HCT116 (cell line): ENCODE measurements at regions not wholly inside any gene's neighbourhood (a gene's known extent, or its start where the extent isn't known, plus 50 kb on each side); places are given as distances from the start of the nearest gene placed in this dataset.

Source experiments
- ATAC-seq: fragments of 200-7000 bp; cut with Tn5 transposase; 2 replicates; pipeline ENCODE4 v1.9.1; 2020; ENCODE audit warnings: mild to moderate bottlenecking, moderate library complexity
- BruUV-seq: library from RNA; stranded (reverse); fragments of 400-500 nt; replicated peaks from 2 replicates; lab custom pipeline; 2021; lab: Mats Ljungman, UMichigan
- CTCF ChIA-PET: fragments of 300-600 bp; sonication (Branson Sonifier 250); formaldehyde crosslinking; loops from one replicate; lab custom pipeline; 2021; ENCODE audit warnings: antibody characterized with exemption; lab: Charles Lee
- POLR2A ChIA-PET: fragments of 300-600, 350-600 bp; sonication (Branson Sonifier 250); formaldehyde crosslinking; loops from one replicate; lab custom pipeline; 2021; ENCODE audit warnings: antibody characterized with exemption; lab: Charles Lee
- RAD21 ChIA-PET, 2 experiments: fragments of 300-600 bp; sonication (Branson Sonifier 250); formaldehyde crosslinking; loops; one replicate each; lab custom pipeline; 2023; ENCODE audit warnings: low total read pairs in 2 of 2; ENCODE audit not compliant: uncharacterized antibody in 2 of 2, unreplicated experiment in 2 of 2, low non-redundant PET in 1 of 2; lab: Charles Lee
- DNase-seq: peaks from one replicate; pipeline ENCODE4 v3.0.0-alpha.2; 2010; ENCODE audit warnings: low read depth, low spot score
- H2AFZ ChIP-seq: fragments of 200-600 bp; shearing (Covaris generic), sonication (generic); 2 replicates; pipeline ENCODE4 v1.6.1; 2017; ENCODE audit warnings: low read depth, mixed run types, mixed read lengths, antibody characterized with exemption, low read length; ENCODE audit not compliant: poor library complexity, severe bottlenecking
- H3K27ac ChIP-seq: 2 replicates; pipeline ENCODE4 v1.5.1; 2012; ENCODE audit warnings: low read depth, low read length
- H3K27me3 ChIP-seq: fragments of 200-600 bp; sonication (generic); 2 replicates; pipeline ENCODE4 v1.6.1; 2016; ENCODE audit warnings: mixed run types, low read length, mixed read lengths; ENCODE audit not compliant: insufficient read depth
- H3K36me3 ChIP-seq, 2 experiments: fragments of 200-500 bp in 1 of 2; fragments of 200-600 bp in 1 of 2; sonication (Bioruptor generic) in 1 of 2; sonication (generic) in 1 of 2; 2 replicates each; pipeline versions ENCODE4 v1.5.1 to v1.6.1; 2014 to 2016; ENCODE audit warnings: low read length in 2 of 2, inconsistent platforms in 1 of 2, mixed read lengths in 1 of 2, mixed run types in 1 of 2; ENCODE audit not compliant: insufficient read depth in 2 of 2, control insufficient read depth in 1 of 2
- H3K4me1 ChIP-seq, 2 experiments: fragments of 200-600 bp in 1 of 2; sonication (generic) in 1 of 2; 2 replicates each; pipeline versions ENCODE4 v1.5.1 to v1.6.1; 2012 to 2017; ENCODE audit warnings: low read length in 2 of 2, inconsistent platforms in 1 of 2, mild to moderate bottlenecking in 1 of 2, mixed read lengths in 1 of 2, mixed run types in 1 of 2, moderate library complexity in 1 of 2; ENCODE audit not compliant: insufficient read depth in 2 of 2, control insufficient read depth in 1 of 2
- H3K4me2 ChIP-seq: fragments of 200-600 bp; sonication (generic); 2 replicates; pipeline ENCODE4 v1.6.1; 2017; ENCODE audit warnings: mixed run types, low read length, mixed read lengths
- H3K4me3 ChIP-seq, 2 experiments: fragments of 200-600 bp in 1 of 2; sonication (generic) in 1 of 2; replicated peaks in 1 of 2; 2 replicates each; pipeline ENCODE4 v1.5.1; 2011 to 2016; ENCODE audit warnings: low read length in 2 of 2, control low read depth in 1 of 2, low read depth in 1 of 2, mild to moderate bottlenecking in 1 of 2, mixed read lengths in 1 of 2, mixed run types in 1 of 2
- H3K79me2 ChIP-seq: fragments of 200-600 bp; sonication (generic); 2 replicates; pipeline ENCODE4 v1.6.1; 2017; ENCODE audit warnings: mild to moderate bottlenecking, mixed run types, low read length, moderate library complexity, mixed read lengths; ENCODE audit not compliant: insufficient read depth
- H3K9ac ChIP-seq: fragments of 200-600 bp; sonication (generic); 2 replicates; pipeline ENCODE4 v1.6.1; 2016; ENCODE audit warnings: low read length, mixed read lengths
- H3K9me2 ChIP-seq: fragments of 200-600 bp; sonication (generic), shearing (Covaris generic); 2 replicates; pipeline ENCODE4 v1.6.1; 2017; ENCODE audit warnings: mixed run types, mild to moderate bottlenecking, moderate library complexity; ENCODE audit not compliant: insufficient read depth
- H3K9me3 ChIP-seq, 2 experiments: fragments of 200-500 bp in 1 of 2; fragments of 200-600 bp in 1 of 2; sonication (Bioruptor generic) in 1 of 2; sonication (generic) in 1 of 2; 2 replicates each; pipeline ENCODE4 v1.6.1; 2014 to 2017; ENCODE audit warnings: low read length in 2 of 2, mixed read lengths in 2 of 2, inconsistent platforms in 1 of 2, low read depth in 1 of 2, mild to moderate bottlenecking in 1 of 2, mixed run types in 1 of 2, moderate library complexity in 1 of 2; ENCODE audit not compliant: control insufficient read depth in 1 of 2, insufficient read depth in 1 of 2
- H4K20me1 ChIP-seq: fragments of 200-600 bp; sonication (generic), shearing (Covaris generic); 2 replicates; pipeline ENCODE4 v1.6.1; 2017; ENCODE audit warnings: mixed run types, mild to moderate bottlenecking, moderate library complexity; ENCODE audit not compliant: insufficient read depth
- CBX3 ChIP-seq: IDR thresholded peaks from 2 replicates; pipeline ENCODE4 v1.6.1; 2012; ENCODE audit warnings: low read depth
- EGR1 ChIP-seq: IDR thresholded peaks from 2 replicates; pipeline ENCODE4 v1.6.1; 2012; ENCODE audit warnings: low read depth
- ELF1 ChIP-seq: IDR thresholded peaks from 2 replicates; pipeline ENCODE4 v1.6.1; 2012; ENCODE audit warnings: low read depth, borderline replicate concordance
- EZH2 ChIP-seq: fragments of 200-600 bp; sonication (generic); IDR thresholded peaks from 2 replicates; pipeline ENCODE4 v1.6.1; 2017; ENCODE audit warnings: antibody characterized with exemption, mixed run types
- JUND ChIP-seq: IDR thresholded peaks from 2 replicates; pipeline ENCODE4 v1.6.1; 2012
- POLR2AphosphoS5 ChIP-seq: IDR thresholded peaks from 2 replicates; pipeline ENCODE4 v1.6.1; 2011; ENCODE audit warnings: mild to moderate bottlenecking, low read depth, low read length, moderate library complexity
- SP1 ChIP-seq: IDR thresholded peaks from 2 replicates; pipeline ENCODE4 v1.6.1; 2012; ENCODE audit warnings: low read depth
- SRF ChIP-seq: IDR thresholded peaks from 2 replicates; pipeline ENCODE4 v1.6.1; 2012; ENCODE audit warnings: low read depth
- TCF7L2 ChIP-seq: IDR thresholded peaks from 2 replicates; pipeline ENCODE4 v1.7.0; 2011; ENCODE audit warnings: borderline replicate concordance, inconsistent platforms; ENCODE audit not compliant: insufficient read depth, insufficient read length; ENCODE audit errors: extremely low read depth
- ZFX ChIP-seq: fragments of 450-650 bp; IDR thresholded peaks from 2 replicates; pipeline ENCODE4 v1.6.1; 2017
- ZNF274 ChIP-seq: fragments of 200-500 bp; sonication (Bioruptor generic); IDR thresholded peaks from 2 replicates; pipeline ENCODE4 v1.6.1; 2014; ENCODE audit warnings: mild to moderate bottlenecking, low read depth, low read length, inconsistent platforms
- intact Hi-C: fragments of 100-400 bp; cut with micrococcal nuclease; formaldehyde crosslinking; loops from 2 replicates; pipeline ENCODE4 v1.10.0; 2022

- H4K20me1 ChIP-seq = no peaks in the 10 kb centered on the region
- ChIA-PET RAD21 (interaction anchor here (0.6 to 1.4 kb wide), 5 partner anchors 17 to 113 kb away, joined by 3 to 8 read pairs (median 3); no protein-coding TSS in a partner anchor), POLR2A (no interaction called here), CTCF (interaction anchor here (0.6 to 6.0 kb wide), 28 partner anchors 9 to 348 kb away, joined by 3 to 65 read pairs (median 5); no protein-coding TSS in a partner anchor)
- no peaks in the 10 kb centered on the region for H3K9me2 ChIP-seq
- H3K36me3 ChIP-seq = no peaks in the 10 kb centered on the region
- no peaks in the 10 kb centered on the region for H3K9me3 ChIP-seq
- H3K79me2 ChIP-seq = no peaks in the 10 kb centered on the region
- no peak overlapping the region for H3K27ac ChIP-seq
- TF ChIP-seq SP1 (no peak), TCF7L2 (no peak), JUND (no peak), ZFX (no peak), ZNF274 (no peak), SRF (no peak), EGR1 (no peak), CBX3 (no peak), EZH2 (no peak)
- no peaks in the 10 kb centered on the region for H3K4me1 ChIP-seq
- H3K4me3 ChIP-seq = no peak overlapping the region
- ATAC-seq (no peak), DNase-seq (no peak)
- no peak overlapping the region for H2AFZ ChIP-seq
- intact Hi-C loops = loop anchor here (5.0 kb wide), 1 partner anchor 111 kb away; no protein-coding TSS in a partner anchor
- no TSS peak for BruUV-seq
- peaks cover 8% of the 10 kb centered on the region; the same call in 1 of the 2 replicates for H3K27me3 ChIP-seq
- no peak overlapping the region for H3K9ac ChIP-seq
- no peak overlapping the region for H3K4me2 ChIP-seq
These were observed 116.7 kb upstream of the IGLL5 start for GRCh38 chr22:22770881-22771280.

- H3K27me3 ChIP-seq = peaks cover 7% of the 10 kb centered on the region; the same call in 1 of the 2 replicates
- H3K4me2 ChIP-seq = no peak overlapping the region
- ATAC-seq = no peak
- no peak overlapping the region for H3K4me3 ChIP-seq
- ChIA-PET POLR2A (no interaction called here), CTCF (interaction anchor here (2.0 to 6.0 kb wide), 4 partner anchors 10 to 112 kb away, joined by 6 to 65 read pairs (median 28); no protein-coding TSS in a partner anchor)
- intact Hi-C loops = loop anchor here (5.0 kb wide), 1 partner anchor 110 kb away; no protein-coding TSS in a partner anchor
- no peaks in the 10 kb centered on the region for H3K79me2 ChIP-seq
- BruUV-seq = no TSS peak
- no peaks in the 10 kb centered on the region for H3K9me2 ChIP-seq
- no peak overlapping the region for H3K9ac ChIP-seq
- no peaks in the 10 kb centered on the region for H3K9me3 ChIP-seq
- TF ChIP-seq POLR2AphosphoS5 (no peak), ELF1 (no peak), SP1 (no peak), EGR1 (no peak), EZH2 (no peak)
- TF ChIP-seq, all 23 proteins: peak for 0
- Histone ChIP-seq H2AFZ (no peak overlapping the region), H3K4me1 (no peaks in the 10 kb centered on the region), H3K36me3 (no peaks in the 10 kb centered on the region), H4K20me1 (no peaks in the 10 kb centered on the region), H3K27ac (no peak overlapping the region)
- no peak for DNase-seq
- RAD21 ChIA-PET = no interaction called here
These were observed 115.8 kb upstream of the IGLL5 start for GRCh38 chr22:22771696-22772377.
